MM.1S (cell line): ENCODE measurements at regions not wholly inside any gene's neighbourhood (a gene's known extent, or its start where the extent isn't known, plus 50 kb on each side); places are given as distances from the start of the nearest gene placed in this dataset.

Experiments
- DNase-seq: peaks from one replicate; pipeline ENCODE4 v3.0.0-alpha.2; 2015
- H2AFZ ChIP-seq: fragments of 300-600 bp; sonication (generic); 2 replicates; pipeline ENCODE4 v1.6.0; 2016; ENCODE audit warnings: antibody characterized with exemption, low read length
- H3F3A ChIP-seq: fragments of 300-600 bp; sonication (generic); 2 replicates; pipeline ENCODE4 v1.6.1; 2016; ENCODE audit warnings: mild to moderate bottlenecking, antibody characterized with exemption, low read length, moderate library complexity, mixed read lengths; ENCODE audit not compliant: insufficient read depth
- H3K27ac ChIP-seq: fragments of 300-600 bp; sonication (generic); 2 replicates; pipeline ENCODE4 v1.5.1; 2016; ENCODE audit warnings: mild to moderate bottlenecking, low read length
- H3K27me3 ChIP-seq: fragments of 300-600 bp; sonication (generic); replicated peaks from 2 replicates; pipeline ENCODE4 v1.6.0; 2016; ENCODE audit warnings: low read length; ENCODE audit not compliant: insufficient read depth
- H3K36me3 ChIP-seq: fragments of 300-600 bp; sonication (generic); replicated peaks from 2 replicates; pipeline ENCODE4 v1.6.1; 2016; ENCODE audit warnings: mild to moderate bottlenecking, low read length, mixed read lengths; ENCODE audit not compliant: insufficient read depth
- H3K4me1 ChIP-seq: fragments of 300-600 bp; sonication (generic); 2 replicates; pipeline ENCODE4 v1.6.1; 2016; ENCODE audit warnings: low read length, mixed read lengths
- H3K4me2 ChIP-seq: fragments of 300-600 bp; sonication (generic); 2 replicates; pipeline ENCODE4 v1.6.0; 2016; ENCODE audit warnings: low read depth, low read length
- H3K4me3 ChIP-seq: fragments of 300-600 bp; sonication (generic); 2 replicates; pipeline ENCODE4 v1.5.1; 2016; ENCODE audit warnings: low read length, mixed read lengths
- H3K79me2 ChIP-seq: fragments of 300-600 bp; sonication (generic); 2 replicates; pipeline ENCODE4 v1.6.1; 2016; ENCODE audit warnings: mixed run types, low read length, mixed read lengths
- H3K9ac ChIP-seq: fragments of 300-600 bp; sonication (generic); 2 replicates; pipeline ENCODE4 v1.6.1; 2016; ENCODE audit warnings: low read length, mixed read lengths
- H3K9me2 ChIP-seq: fragments of 300-600 bp; sonication (generic); replicated peaks from 2 replicates; pipeline ENCODE4 v1.6.1; 2016; ENCODE audit warnings: mild to moderate bottlenecking, low read length, mixed read lengths; ENCODE audit not compliant: insufficient read depth
- H3K9me3 ChIP-seq: fragments of 300-600 bp; sonication (generic); replicated peaks from 2 replicates; pipeline ENCODE4 v1.6.1; 2016; ENCODE audit warnings: mild to moderate bottlenecking, low read length, mixed read lengths; ENCODE audit not compliant: insufficient read depth
- H4K20me1 ChIP-seq: fragments of 300-600 bp; sonication (generic); 2 replicates; pipeline ENCODE4 v1.6.1; 2016; ENCODE audit warnings: mild to moderate bottlenecking, low read length, moderate library complexity, mixed read lengths; ENCODE audit not compliant: insufficient read depth
- CTCF ChIP-seq: fragments of 300-600 bp; sonication (generic); IDR thresholded peaks from 2 replicates; pipeline ENCODE4 v1.5.1; 2016; ENCODE audit warnings: antibody characterized with exemption, low read length, mixed read lengths
- EZH2 ChIP-seq: fragments of 300-600 bp; sonication (generic); optimal IDR thresholded peaks from 2 replicates; pipeline ENCODE3; 2017; ENCODE audit warnings: low read depth, mild to moderate bottlenecking, antibody characterized with exemption, low read length, mixed read lengths
- EZH2phosphoT487 ChIP-seq: fragments of 300-600 bp; sonication (generic); IDR thresholded peaks from 2 replicates; pipeline ENCODE4 v1.6.1; 2018; ENCODE audit warnings: antibody characterized with exemption, low read length

- no peaks in the 10 kb centered on the region for H3K4me1 ChIP-seq
Measured at GRCh38 chr5:69029292-69029691, 64.5 kb upstream of the SLC30A5 start.

GRCh38 chr5:69030358-69031062 lies 63.3 kb upstream of the SLC30A5 start:
- H2AFZ ChIP-seq: no peak overlapping the region
- no peak overlapping the region for H3K9ac ChIP-seq
- no peak overlapping the region for H3K4me2 ChIP-seq
- H3K27me3 ChIP-seq: no peaks in the 10 kb centered on the region
- no peaks in the 10 kb centered on the region for H3K9me3 ChIP-seq
- no peaks in the 10 kb centered on the region for H3K9me2 ChIP-seq
- no peak overlapping the region for H3K4me3 ChIP-seq
- TF ChIP-seq CTCF: no peak
- no peak for TF ChIP-seq EZH2
- TF ChIP-seq EZH2phosphoT487: no peak
- H3K79me2 ChIP-seq: no peaks in the 10 kb centered on the region
- H3K4me1 ChIP-seq: no peaks in the 10 kb centered on the region
- no peaks in the 10 kb centered on the region for H3F3A ChIP-seq
- DNase-seq: no peak
- no peak overlapping the region for H3K27ac ChIP-seq
- no peaks in the 10 kb centered on the region for H3K36me3 ChIP-seq
- H4K20me1 ChIP-seq: no peaks in the 10 kb centered on the region

More at GRCh38 chr5:69029292-69029691, 64.5 kb upstream of the SLC30A5 start:
- Histone ChIP-seq H3K9me3 (no peaks in the 10 kb centered on the region), H3K4me3 (no peak overlapping the region), H3K9ac (no peak overlapping the region), H3F3A (no peaks in the 10 kb centered on the region), H2AFZ (no peak overlapping the region), H3K79me2 (no peaks in the 10 kb centered on the region), H3K27ac (no peak overlapping the region), H3K27me3 (no peaks in the 10 kb centered on the region), H3K4me2 (no peak overlapping the region), H3K36me3 (no peaks in the 10 kb centered on the region), H3K9me2 (no peaks in the 10 kb centered on the region), H4K20me1 (no peaks in the 10 kb centered on the region)
- TF ChIP-seq EZH2phosphoT487 (no peak), EZH2 (no peak), CTCF (no peak)
- DNase-seq: no peak

- TF ChIP-seq CTCF (no peak), EZH2 (no peak), EZH2phosphoT487 (no peak)
- no peak overlapping the region for H3K27ac ChIP-seq
Measured at GRCh38 chr5:69032009-69032408, 61.8 kb upstream of the SLC30A5 start.

More at GRCh38 chr5:69032009-69032408, 61.8 kb upstream of the SLC30A5 start:
- Histone ChIP-seq H3K9ac (no peak overlapping the region), H3K79me2 (no peaks in the 10 kb centered on the region), H3K36me3 (no peaks in the 10 kb centered on the region), H3K9me2 (no peaks in the 10 kb centered on the region), H3K4me3 (no peak overlapping the region), H3K9me3 (no peaks in the 10 kb centered on the region), H4K20me1 (no peaks in the 10 kb centered on the region), H3K4me2 (no peak overlapping the region), H3K4me1 (no peaks in the 10 kb centered on the region), H3F3A (no peaks in the 10 kb centered on the region), H2AFZ (no peak overlapping the region), H3K27me3 (no peaks in the 10 kb centered on the region)
- no peak for DNase-seq
